ENCODE measurements at regions not wholly inside any gene's neighbourhood (a gene's known extent, or its start where the extent isn't known, plus 50 kb on each side); places are given as distances from the start of the nearest gene placed in this dataset.
"Not testable (repeated sequence)": the region's sequence is repeated elsewhere in the genome, so short reads cannot be mapped to it uniquely, and the experiment has no call there.

GRCh38 chr9:75683591-75683990 lies 206.9 kb upstream of the PCSK5 start (continued):
- TF ChIP-seq ZNF8 (CRISPR knock-in tag; IDR thresholded peaks at IDR 0.05) (no peak), ZNF70 (CRISPR knock-in tag; IDR thresholded peaks at IDR 0.05) (no peak), SNAI2 (CRISPR knock-in tag; IDR thresholded peaks at IDR 0.05) (no peak)

GRCh38 chr9:75685062-75685461 lies 205.4 kb upstream of the PCSK5 start:
- ATAC-seq: no peak
- TF ChIP-seq BACH2 (CRISPR knock-in tag; IDR thresholded peaks at IDR 0.05; ENCODE audit: borderline replicate concordance): no peak
- TF ChIP-seq TOX (CRISPR knock-in tag; IDR thresholded peaks at IDR 0.05; ENCODE audit: borderline replicate concordance): no peak
- no peak for TF ChIP-seq POU6F1 (CRISPR knock-in tag; IDR thresholded peaks at IDR 0.05; ENCODE audit: borderline replicate concordance, low read depth)
- no peak for TF ChIP-seq CREB5 (CRISPR knock-in tag; IDR thresholded peaks at IDR 0.05; ENCODE audit: low read depth)
- no peak for TF ChIP-seq ZFP3 (CRISPR knock-in tag; IDR thresholded peaks at IDR 0.05)
- TF ChIP-seq CSRNP3 (CRISPR knock-in tag; IDR thresholded peaks at IDR 0.05): no peak
- no peak for TF ChIP-seq TCF4 (CRISPR knock-in tag; IDR thresholded peaks at IDR 0.05; ENCODE audit: borderline replicate concordance)
- no peak for TF ChIP-seq PPARA (CRISPR knock-in tag; IDR thresholded peaks at IDR 0.05; ENCODE audit: borderline replicate concordance)
- TF ChIP-seq OSR1 (CRISPR knock-in tag; IDR thresholded peaks at IDR 0.05): no peak
- TF ChIP-seq TSHZ2 (CRISPR knock-in tag; IDR thresholded peaks at IDR 0.05): no peak

- no peak for ATAC-seq
- TF ChIP-seq ZFP30 (CRISPR knock-in tag; IDR thresholded peaks at IDR 0.05): no peak
Observed at GRCh38 chr9:75687359-75687953, 203.0 kb upstream of the PCSK5 start.

GRCh38 chr9:75690551-75690950 lies 199.9 kb upstream of the PCSK5 start:
- ATAC-seq: not testable (repeated sequence)

- no peak for TF ChIP-seq GLIS3 (CRISPR knock-in tag; IDR thresholded peaks at IDR 0.05)
- no peak for TF ChIP-seq PPARA (CRISPR knock-in tag; IDR thresholded peaks at IDR 0.05; ENCODE audit: borderline replicate concordance)
- TF ChIP-seq POU6F1 (CRISPR knock-in tag; IDR thresholded peaks at IDR 0.05; ENCODE audit: borderline replicate concordance, low read depth): no peak
- TF ChIP-seq OSR1 (CRISPR knock-in tag; IDR thresholded peaks at IDR 0.05): no peak
- TF ChIP-seq ESRRG (CRISPR knock-in tag; IDR thresholded peaks at IDR 0.05): no peak
- TF ChIP-seq ZNF565 (CRISPR knock-in tag; conservative IDR thresholded peaks at IDR 0.05; ENCODE audit: low read depth): no peak
- TF ChIP-seq CREB5 (CRISPR knock-in tag; IDR thresholded peaks at IDR 0.05; ENCODE audit: low read depth): no peak
- TF ChIP-seq BACH2 (CRISPR knock-in tag; IDR thresholded peaks at IDR 0.05; ENCODE audit: borderline replicate concordance): no peak
- no peak for TF ChIP-seq ZNF70 (CRISPR knock-in tag; IDR thresholded peaks at IDR 0.05)
- no peak for TF ChIP-seq PATZ1 (CRISPR knock-in tag; IDR thresholded peaks at IDR 0.05; ENCODE audit: borderline replicate concordance)
- no peak for TF ChIP-seq ARNTL (CRISPR knock-in tag; IDR thresholded peaks at IDR 0.05; ENCODE audit: borderline replicate concordance, low read depth)
- ATAC-seq: no peak
Observed at GRCh38 chr9:75691408-75691807, 199.1 kb upstream of the PCSK5 start.

Data from SK-N-SH treated with all-trans-retinoic acid at 6 μM for 48 hours (cell line).